IPS DF 6.9 (cell line): ENCODE measurements at regions not wholly inside any gene's neighbourhood (a gene's known extent, or its start where the extent isn't known, plus 50 kb on each side); places are given as distances from the start of the nearest gene placed in this dataset.

ENCODE experiments used
- DNase-seq: peaks from one replicate; pipeline ENCODE4 v3.0.0-alpha.2; 2013; ENCODE audit warnings: low read depth, low spot score
- H3K27ac ChIP-seq: one replicate; pipeline ENCODE4 v1.5.1; 2013; ENCODE audit warnings: low read length, control low read depth
- H3K27me3 ChIP-seq: 2 replicates; pipeline ENCODE4 v1.6.1; 2013; ENCODE audit warnings: mild to moderate bottlenecking, low read length; ENCODE audit not compliant: control insufficient read depth, insufficient read depth
- H3K36me3 ChIP-seq: 2 replicates; pipeline ENCODE4 v1.6.1; 2013; ENCODE audit warnings: low read length; ENCODE audit not compliant: control insufficient read depth, insufficient read depth
- H3K4me1 ChIP-seq: 2 replicates; pipeline ENCODE4 v1.6.1; 2013; ENCODE audit warnings: low read length; ENCODE audit not compliant: control insufficient read depth, insufficient read depth
- H3K4me3 ChIP-seq: 2 replicates; pipeline ENCODE4 v1.5.1; 2013; ENCODE audit warnings: mild to moderate bottlenecking, low read length
- H3K9me3 ChIP-seq: 2 replicates; pipeline ENCODE4 v1.6.1; 2013; ENCODE audit warnings: low read length, inconsistent platforms; ENCODE audit not compliant: control insufficient read depth, insufficient read depth
- WGBS: extraction: QIAGEN DNeasy Blood & Tissue Kit; methylation state at CpG from one replicate; pipeline ENCODE4 v1.1.7; 2013; ENCODE audit warnings: mixed read lengths, missing lambda C conversion rate; ENCODE audit not compliant: insufficient read length, insufficient coverage; 5-methylcytosine and 5-hydroxymethylcytosine counted together

- WGBS = no CpG with 5 or more reads among the region's 2 CpGs
- H3K36me3 ChIP-seq = no peaks in the 10 kb centered on the region
These were observed 119.1 kb downstream of the FAM43A start for GRCh38 chr3:194804796-194805195.

GRCh38 chr3:194805546-194805945, 119.9 kb downstream of the FAM43A start:
- Histone ChIP-seq H3K27ac (no peak overlapping the region), H3K27me3 (0 out of 2 replicates have a peak, but pooled peaks cover 1% of the 10 kb centered on the region), H3K9me3 (no peaks in the 10 kb centered on the region), H3K36me3 (no peaks in the 10 kb centered on the region), H3K4me3 (no peak overlapping the region), H3K4me1 (no peaks in the 10 kb centered on the region)
- no CpG with 5 or more reads among the region's 4 CpGs for WGBS
- DNase-seq = no peak

More at GRCh38 chr3:194804796-194805195, 119.1 kb downstream of the FAM43A start:
- no peak for DNase-seq
- Histone ChIP-seq H3K4me1 (no peaks in the 10 kb centered on the region), H3K4me3 (no peak overlapping the region), H3K27me3 (0 out of 2 replicates have a peak, but pooled peaks cover 1% of the 10 kb centered on the region), H3K27ac (no peak overlapping the region), H3K9me3 (no peaks in the 10 kb centered on the region)

DNA sequence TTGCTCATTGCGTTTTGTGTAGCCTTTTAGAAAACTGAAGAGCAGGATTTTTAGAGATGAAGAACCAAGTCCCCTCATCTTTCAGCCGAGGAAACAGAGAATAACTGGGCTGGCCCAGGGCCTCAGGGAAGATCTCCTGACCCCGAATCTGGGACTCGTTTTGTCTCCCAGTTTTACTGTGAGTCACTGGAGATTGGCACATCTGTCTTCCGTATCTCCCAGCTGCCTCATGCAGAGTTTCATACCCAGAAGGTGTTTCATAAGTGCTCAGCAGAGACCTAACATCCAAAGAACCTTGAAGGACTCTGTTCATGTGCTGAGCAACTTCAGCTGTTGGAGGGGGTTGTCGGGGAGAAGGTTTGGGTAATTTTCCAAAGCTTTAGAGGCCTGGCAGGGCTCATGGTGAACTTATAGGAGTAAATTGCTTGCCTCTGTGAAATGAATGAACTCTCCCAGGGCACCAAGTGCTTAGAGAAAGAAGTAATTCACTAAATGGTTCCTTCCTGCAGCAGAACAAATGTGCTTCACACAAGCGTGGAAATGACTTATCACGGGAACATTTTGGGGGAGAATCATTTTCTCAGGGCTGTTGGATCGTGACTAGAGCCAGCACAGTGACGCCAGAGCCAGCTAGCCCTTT, 121.4 kb downstream of the FAM43A start:
- WGBS = no CpG with 5 or more reads among the region's 10 CpGs

GRCh38 chr3:194808640-194809097, 123.0 kb downstream of the FAM43A start:
- Histone ChIP-seq H3K4me1 (peaks cover 1% of the 10 kb centered on the region), H3K27ac (no peak overlapping the region), H3K9me3 (no peaks in the 10 kb centered on the region), H3K4me3 (no peak overlapping the region), H3K27me3 (0 out of 2 replicates have a peak, but pooled peaks cover 1% of the 10 kb centered on the region), H3K36me3 (no peaks in the 10 kb centered on the region)
- no CpG with 5 or more reads among the region's 3 CpGs for WGBS
- DNase-seq = no peak

More for the DNA sequence above, 121.4 kb downstream of the FAM43A start:
- DNase-seq = no peak
- no peak overlapping the region for H3K4me3 ChIP-seq
- no peaks in the 10 kb centered on the region for H3K36me3 ChIP-seq
- H3K27ac ChIP-seq = no peak overlapping the region
- H3K4me1 ChIP-seq = peaks cover 1% of the 10 kb centered on the region
- H3K9me3 ChIP-seq = no peaks in the 10 kb centered on the region
- H3K27me3 ChIP-seq = 0 out of 2 replicates have a peak, but pooled peaks cover 1% of the 10 kb centered on the region

- no peak overlapping the region for H3K27ac ChIP-seq
- 0 out of 2 replicates have a peak, but pooled peaks cover 1% of the 10 kb centered on the region for H3K27me3 ChIP-seq
- no peak overlapping the region for H3K4me3 ChIP-seq
- no peak for DNase-seq
- WGBS = no CpG with 5 or more reads among the region's 6 CpGs
- H3K4me1 ChIP-seq = peaks cover 1% of the 10 kb centered on the region
- no peaks in the 10 kb centered on the region for H3K9me3 ChIP-seq
- no peaks in the 10 kb centered on the region for H3K36me3 ChIP-seq
These were observed 123.7 kb downstream of the FAM43A start for GRCh38 chr3:194809382-194809781.

DNA sequence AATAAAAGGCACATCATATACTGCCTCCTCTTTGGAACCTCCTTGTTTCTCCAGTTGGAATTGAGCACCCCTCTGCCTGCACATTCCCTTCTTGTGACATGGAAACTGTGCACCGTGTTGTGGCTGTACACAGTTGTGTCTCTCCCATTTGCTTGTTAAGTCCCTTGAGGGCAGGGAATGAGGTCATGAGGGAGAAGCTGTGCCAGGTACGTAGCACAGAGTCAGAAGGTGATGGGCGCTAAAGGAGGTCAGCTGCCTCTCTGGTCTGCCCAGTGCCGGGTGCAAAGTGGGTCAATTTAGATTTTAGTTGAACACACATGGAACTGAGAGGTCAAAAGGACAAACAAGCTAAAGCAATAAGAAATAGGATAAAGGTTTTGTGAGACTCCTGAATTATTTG, 124.4 kb downstream of the FAM43A start:
- H3K4me1 ChIP-seq = peaks cover 1% of the 10 kb centered on the region
- no peak overlapping the region for H3K4me3 ChIP-seq
- no CpG with 5 or more reads among the region's 4 CpGs for WGBS
- H3K36me3 ChIP-seq = no peaks in the 10 kb centered on the region
- H3K27me3 ChIP-seq = 0 out of 2 replicates have a peak, but pooled peaks cover 1% of the 10 kb centered on the region
- H3K9me3 ChIP-seq = no peaks in the 10 kb centered on the region
- no peak for DNase-seq
- H3K27ac ChIP-seq = no peak overlapping the region

GRCh38 chr3:194811118-194811517, 125.4 kb downstream of the FAM43A start:
- H3K9me3 ChIP-seq = no peaks in the 10 kb centered on the region
- H3K36me3 ChIP-seq = no peaks in the 10 kb centered on the region
- no peak for DNase-seq
- H3K27ac ChIP-seq = no peak overlapping the region
- H3K4me3 ChIP-seq = no peak overlapping the region
- H3K4me1 ChIP-seq = peaks cover 1% of the 10 kb centered on the region
- no CpG with 5 or more reads among the region's 9 CpGs for WGBS
- H3K27me3 ChIP-seq = no peaks in the 10 kb centered on the region

- no peaks in the 10 kb centered on the region for H3K36me3 ChIP-seq
- no peak overlapping the region for H3K27ac ChIP-seq
- H3K4me1 ChIP-seq = peaks cover 1% of the 10 kb centered on the region
- H3K9me3 ChIP-seq = no peaks in the 10 kb centered on the region
- no peak for DNase-seq
- no CpG with 5 or more reads among the region's 10 CpGs for WGBS
- H3K4me3 ChIP-seq = no peak overlapping the region
- no peaks in the 10 kb centered on the region for H3K27me3 ChIP-seq
These were observed 126.5 kb downstream of the FAM43A start for GRCh38 chr3:194812176-194812575.

- Histone ChIP-seq H3K9me3 (no peaks in the 10 kb centered on the region), H3K27me3 (no peaks in the 10 kb centered on the region), H3K4me3 (no peak overlapping the region), H3K4me1 (peaks cover 1% of the 10 kb centered on the region), H3K27ac (no peak overlapping the region), H3K36me3 (no peaks in the 10 kb centered on the region)
- no peak for DNase-seq
- WGBS = no CpG with 5 or more reads among the region's 5 CpGs
These were observed 129.2 kb downstream of the FAM43A start for GRCh38 chr3:194814878-194815357.

DNA sequence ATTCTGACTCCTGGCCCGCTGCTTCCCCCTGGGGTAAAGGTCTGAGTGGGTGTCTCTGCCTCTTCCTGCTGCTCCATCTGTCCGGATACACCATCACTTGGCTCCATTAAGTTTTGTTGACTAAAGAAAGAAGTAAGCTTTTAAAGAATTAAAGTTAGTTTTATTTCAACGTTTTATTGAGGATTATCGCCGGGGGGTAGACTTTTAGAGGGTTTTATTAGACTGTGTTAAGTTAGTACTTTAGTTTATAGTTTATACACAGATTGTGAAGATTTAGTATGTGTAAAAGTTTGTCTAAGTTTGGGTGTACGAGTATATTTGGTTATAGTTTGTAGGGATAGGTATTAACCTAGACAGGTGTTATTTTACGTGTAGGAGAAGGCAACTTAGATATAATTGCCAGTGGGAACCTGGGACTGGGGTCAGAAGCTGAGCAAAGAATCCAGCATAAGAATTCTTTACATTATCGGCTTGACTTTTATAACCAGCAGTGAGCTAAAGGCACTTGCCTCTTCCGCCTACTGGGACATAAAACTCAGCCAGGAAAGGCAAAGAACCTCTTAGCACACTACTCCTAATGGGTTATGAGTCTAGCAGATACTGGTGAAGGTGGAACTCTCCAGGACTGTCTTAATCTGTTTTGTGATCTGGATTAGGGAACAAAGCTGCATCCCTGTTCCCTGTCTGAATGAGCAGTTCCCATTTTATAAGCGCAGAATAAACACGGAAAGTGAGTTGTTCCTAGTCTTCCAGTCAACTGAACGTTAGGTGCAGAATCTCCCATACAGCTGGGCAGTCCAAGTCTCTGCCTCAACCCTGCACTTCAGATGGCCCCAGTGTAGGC, 131.3 kb downstream of the FAM43A start:
- no peaks in the 10 kb centered on the region for H3K4me1 ChIP-seq
- H3K9me3 ChIP-seq = no peaks in the 10 kb centered on the region
- no peaks in the 10 kb centered on the region for H3K36me3 ChIP-seq
- WGBS = 100% methylated on average over 2 of the region's 12 CpGs
- no peak for DNase-seq
- no peaks in the 10 kb centered on the region for H3K27me3 ChIP-seq
- H3K4me3 ChIP-seq = no peak overlapping the region
- no peak overlapping the region for H3K27ac ChIP-seq
